Stimulated activated CD8-positive, alpha-beta memory T cell treated with anti-CD3 and anti-CD28 coated beads, Interleukin-7, amount 100 ng/mL, for 1 hour (primary cell): ENCODE measurements at regions not wholly inside any gene's neighbourhood (a gene's known extent, or its start where the extent isn't known, plus 50 kb on each side); places are given as distances from the start of the nearest gene placed in this dataset.
"Not testable (repeated sequence)": the region's sequence is repeated elsewhere in the genome, so short reads cannot be mapped to it uniquely, and the experiment has no call there.

Source experiments
- DNase-seq, 2 donors: peaks; one replicate each; pipeline ENCODE4 v3.0.0-alpha.2; 2020; ENCODE audit warnings: low read depth in 2 of 2

DNA sequence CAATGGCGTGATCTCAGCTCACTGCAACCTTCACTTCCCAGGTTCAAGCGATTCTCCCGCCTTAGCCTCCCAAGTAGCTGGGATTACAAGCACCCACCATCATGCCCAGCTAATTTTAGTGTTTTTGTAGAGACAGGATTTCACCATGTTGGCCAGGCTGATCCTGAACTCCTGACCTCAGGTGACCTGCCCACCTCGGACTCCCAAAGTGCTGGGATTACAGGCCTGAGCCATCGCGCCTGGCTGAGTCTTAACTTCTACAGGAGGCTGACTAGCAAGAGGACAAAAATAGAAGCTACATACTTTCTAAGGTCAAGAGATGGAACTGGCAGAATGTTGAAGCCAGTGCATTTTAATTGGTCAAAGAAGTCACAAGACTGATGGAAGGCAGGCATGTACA, 2296.2 kb upstream of the RAG2 start:
- DNase-seq = not testable (repeated sequence)

DNA sequence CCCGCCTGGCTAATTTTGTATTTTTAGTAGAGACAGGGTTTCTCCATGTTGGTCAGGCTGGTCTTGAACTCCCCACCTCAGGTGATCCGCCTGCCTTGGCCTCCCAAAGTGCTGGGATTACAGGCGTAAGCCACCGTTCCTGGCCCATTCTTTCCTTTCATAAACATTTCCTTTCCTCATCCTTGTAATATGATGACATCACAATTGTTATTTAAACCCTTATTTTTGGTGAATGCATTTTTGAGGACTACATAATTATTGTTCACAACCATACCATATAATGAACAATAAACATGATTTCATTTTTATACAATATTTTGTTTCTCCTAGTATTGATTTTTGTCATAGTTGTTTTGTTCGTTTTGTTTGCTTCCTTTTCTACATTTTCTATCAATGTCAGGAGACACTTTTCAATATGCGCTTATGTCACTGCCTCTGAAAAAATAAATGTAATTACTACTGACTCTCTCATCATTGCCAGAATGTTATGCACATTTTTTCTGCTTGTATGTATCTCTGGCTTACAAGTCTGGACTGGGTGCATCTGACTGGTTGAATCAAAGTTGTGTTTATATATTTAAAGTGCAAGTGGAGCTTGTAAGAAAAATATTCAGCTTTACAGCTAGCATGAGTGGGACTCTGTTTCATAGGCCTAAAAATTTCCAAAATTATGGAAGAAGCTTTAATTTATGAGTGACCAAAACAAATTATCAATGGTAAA, 2286.3 kb upstream of the RAG2 start:
- DNase-seq = no peak

DNA sequence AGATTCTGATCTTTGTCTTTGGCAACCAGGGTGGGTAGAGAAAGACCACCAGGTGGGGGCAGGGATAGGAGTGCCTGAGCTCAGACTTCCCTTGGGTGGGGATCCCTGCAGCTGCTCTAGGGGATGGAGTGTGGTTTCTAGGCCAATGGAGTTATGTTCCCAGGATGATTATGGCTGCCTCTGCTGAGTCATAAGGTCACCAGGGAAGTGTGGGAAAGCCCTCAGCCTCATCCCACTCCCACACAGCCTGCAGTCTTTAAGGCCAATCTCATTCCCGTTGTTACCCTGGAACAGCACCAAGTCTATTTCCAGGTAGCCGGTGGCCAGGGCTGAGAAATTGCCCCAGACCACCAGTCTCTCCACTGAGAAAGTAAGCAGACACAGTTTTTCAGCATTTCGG, 2269.3 kb upstream of the RAG2 start:
- no peak for DNase-seq

DNA sequence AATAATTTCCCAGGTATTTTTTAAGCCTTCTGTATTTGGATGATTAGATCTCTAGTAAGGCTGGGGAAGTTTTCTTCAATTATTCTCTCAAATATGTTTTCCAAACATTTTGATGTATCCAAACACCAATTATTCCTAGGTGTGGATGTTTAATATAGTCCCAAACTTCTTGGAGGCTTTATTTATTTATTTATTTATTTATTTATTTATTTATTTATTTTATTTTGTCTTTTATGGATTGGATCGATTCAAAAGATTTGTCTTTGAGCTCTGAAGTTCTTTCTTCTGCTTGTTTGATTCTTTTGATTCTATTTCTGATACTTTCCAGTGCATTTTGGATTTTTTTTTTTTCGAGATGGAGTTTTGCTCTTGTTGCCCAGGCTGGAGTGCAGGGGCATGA, 2267.9 kb upstream of the RAG2 start:
- DNase-seq = no peak

DNA sequence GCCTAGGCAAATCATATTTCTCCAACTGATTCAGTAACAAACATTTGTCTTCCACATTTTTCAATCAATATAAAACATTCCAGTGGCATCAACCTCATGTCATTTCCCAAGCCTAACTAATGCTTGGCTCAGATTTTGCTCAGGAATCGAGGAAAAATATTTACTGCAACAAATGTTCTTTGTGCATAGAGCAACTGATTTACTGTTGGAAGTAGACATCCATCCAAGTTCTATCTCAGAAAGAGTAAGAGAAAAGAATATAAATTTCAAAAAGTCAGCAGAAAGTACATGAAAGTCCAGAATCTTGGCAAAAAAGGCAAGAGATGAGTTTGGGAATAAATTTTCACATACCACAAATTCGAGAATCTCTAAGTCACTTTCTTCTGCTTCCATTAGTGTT, 2245.0 kb upstream of the RAG2 start:
- no peak for DNase-seq

DNA sequence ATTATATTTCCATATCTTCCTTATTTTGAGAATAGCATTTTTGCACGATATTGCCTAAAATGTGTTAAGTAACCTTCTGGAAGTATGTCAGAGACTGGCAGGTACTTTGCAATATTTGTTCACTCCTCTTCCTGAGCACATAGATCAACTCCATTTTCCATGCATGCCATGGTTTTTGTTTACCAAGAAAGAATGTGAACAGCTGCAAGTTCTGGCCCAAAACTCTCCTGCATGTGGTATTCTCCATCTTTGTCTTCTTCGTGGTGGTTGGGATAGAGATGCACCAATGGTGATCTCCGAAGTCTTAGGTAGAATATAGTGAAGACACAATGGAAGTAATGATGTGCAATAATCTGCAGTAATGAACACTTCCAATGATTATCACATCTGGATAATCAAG, 2241.0 kb upstream of the RAG2 start:
- no peak for DNase-seq

DNA sequence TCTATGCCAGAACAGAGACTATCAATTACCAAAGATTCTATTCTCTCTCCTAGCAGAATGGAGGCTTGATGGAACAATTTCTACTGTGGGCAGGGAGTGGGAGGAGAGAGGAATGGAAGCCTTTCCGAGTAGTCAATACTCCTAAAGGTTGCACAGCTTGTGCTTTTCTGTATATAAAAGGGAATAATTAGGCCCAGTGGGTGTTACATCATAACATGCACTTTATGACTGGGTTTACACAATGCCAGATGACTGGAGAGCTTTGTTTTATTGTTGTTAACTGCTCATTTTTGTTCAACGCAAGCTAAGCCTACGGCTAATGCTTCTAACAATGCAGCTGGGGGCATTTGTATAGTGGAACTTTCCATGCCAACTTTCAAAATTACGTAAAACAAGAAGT, 2237.9 kb upstream of the RAG2 start:
- DNase-seq = no peak

DNA sequence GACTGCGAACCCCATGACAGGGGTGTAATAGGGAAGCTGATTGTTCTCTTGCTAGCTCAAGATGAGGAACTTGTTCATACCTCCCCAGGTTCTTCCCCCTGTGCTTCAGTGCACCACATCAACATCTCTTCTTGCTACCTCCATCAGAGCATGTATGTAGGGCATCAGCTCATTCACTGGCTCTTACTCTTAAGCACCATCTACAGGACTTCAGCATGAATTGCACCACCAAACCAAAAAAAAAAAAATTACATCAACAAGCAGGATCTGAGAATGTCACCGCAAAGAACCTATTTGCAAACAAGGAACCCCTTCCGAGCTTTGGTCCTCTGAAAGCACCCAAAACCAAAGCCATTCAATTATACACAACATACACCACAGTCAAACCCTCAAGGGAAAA, 2226.5 kb upstream of the RAG2 start:
- no peak for DNase-seq

DNA sequence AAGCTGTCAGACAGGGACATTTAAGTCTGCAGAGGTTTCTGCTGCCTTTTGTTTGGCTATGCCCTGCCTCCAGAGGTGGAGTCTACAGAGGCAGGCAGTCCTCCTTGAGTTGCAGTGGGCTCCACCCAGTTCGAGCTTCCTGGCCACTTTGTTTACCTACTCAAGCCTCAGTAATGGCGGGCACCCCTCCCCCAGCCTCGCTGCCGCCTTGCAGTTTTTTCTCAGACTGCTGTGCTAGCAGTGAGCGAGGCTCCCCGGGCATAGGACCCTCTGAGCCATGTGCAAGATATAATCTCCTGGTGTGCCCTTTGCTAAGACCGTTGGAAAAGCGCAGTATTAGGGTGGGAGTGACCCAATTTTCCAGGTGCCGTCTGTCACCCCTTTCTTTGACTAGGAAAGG, 2223.8 kb upstream of the RAG2 start:
- DNase-seq = not testable (repeated sequence)

DNA sequence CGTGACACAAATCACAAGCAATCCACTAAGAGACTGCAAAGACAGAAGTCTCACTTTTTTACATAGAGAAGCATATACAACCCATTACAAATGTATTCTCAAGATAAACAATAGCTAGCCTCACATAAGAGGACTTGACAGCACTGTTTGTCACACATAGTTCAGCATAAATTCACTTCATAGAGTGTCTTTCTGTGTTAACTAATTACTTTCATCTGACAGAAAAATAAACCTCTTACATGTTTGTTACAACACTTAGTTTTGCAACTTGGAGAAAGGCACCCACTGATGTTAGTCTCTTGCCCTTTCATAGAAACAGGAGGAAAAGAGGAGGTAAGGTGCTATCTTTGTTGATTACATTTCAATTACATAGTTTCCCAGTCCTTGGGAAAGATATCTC, 2221.9 kb upstream of the RAG2 start:
- no peak for DNase-seq

DNA sequence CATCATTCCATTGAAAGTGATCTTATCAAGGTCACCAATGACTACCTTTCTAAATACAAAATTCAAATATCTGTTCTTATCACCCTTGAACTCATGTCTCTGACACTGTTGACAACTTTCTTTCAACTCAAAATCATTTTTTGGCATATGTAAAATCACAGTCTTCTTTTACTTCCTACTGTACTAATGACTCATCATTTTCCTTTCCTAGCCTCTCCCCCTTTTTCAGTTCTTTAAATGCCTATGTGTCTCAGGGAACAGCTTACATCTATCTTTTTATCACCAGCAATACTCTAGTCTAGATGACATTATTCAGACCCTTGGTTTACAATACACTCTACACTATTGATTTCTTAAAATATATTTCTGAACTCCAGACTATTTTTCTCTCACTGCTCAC, 2220.7 kb upstream of the RAG2 start:
- DNase-seq = no peak

DNA sequence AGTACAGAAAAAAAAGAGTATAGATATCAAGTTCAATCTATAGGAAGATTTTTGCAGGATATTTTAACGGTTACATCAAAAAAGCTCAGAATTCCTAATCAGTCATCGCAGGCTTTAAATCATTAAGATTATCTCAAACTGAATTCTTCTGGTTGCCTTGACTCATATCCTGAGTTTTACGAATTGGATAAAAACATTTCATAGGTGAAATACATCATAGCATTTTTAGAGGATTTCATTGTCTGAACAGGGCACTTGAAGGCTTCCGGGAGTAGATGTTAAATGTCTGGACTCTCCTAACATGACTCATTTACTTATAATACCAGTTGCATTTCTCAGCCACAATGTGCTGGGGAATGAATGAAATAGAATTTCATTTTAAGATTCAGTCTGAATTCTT, 2216.6 kb upstream of the RAG2 start:
- DNase-seq = no peak

DNA sequence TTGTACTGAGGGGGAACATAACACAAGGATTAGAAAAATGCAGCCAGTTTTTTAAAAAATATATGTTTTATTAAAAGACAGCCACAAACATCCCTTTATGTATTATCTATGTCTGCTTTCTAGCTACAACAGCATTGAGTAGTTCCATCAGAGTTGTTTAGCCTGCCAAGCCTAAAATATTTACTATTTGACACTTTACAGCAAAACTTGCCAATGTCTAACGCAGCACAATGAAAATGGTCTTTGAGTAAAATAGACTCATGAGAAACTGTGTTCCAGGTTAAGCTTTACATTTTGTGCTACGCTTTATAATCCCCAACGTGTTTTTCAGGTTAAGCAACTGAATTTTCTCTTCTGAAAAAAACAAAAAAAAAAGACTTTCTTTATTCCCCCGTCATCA, 2211.5 kb upstream of the RAG2 start:
- no peak for DNase-seq

DNA sequence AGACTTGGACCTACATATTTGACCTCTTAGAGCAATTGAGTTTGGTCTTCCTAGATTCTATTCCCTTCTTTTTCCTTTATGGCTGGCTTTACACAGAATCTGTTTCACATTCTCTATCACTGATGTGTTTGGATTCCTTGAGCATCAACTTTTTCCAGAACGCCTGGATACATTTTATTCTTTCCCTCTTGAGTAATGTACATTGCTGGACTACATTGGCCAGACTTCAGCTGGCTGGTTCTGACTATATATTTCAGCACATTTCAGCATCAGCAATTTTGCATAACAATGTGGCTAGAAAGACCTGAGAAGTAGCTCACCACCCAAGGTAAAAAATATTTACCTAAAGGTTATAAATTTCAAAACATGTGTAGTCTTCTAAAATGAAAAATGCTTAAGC, 2198.2 kb upstream of the RAG2 start:
- DNase-seq = no peak

DNA sequence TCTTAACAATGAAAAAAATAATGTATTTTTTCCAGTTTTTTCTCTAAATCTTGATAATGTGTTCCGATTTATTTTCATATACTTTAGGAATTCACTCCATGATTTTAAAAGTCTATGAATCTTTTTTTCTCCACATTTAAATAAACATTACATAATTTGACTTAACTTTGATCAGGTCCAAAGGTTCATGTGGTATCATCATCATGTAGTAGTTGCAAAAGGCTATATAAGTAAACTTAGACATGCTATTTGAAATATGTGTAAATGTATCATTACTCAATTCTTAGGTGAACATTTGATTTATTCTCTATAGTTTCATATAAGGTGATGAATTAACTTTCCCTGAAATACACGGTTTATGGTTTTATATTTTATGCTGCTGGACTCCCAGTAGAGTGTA, 2197.0 kb upstream of the RAG2 start:
- DNase-seq = no peak

DNA sequence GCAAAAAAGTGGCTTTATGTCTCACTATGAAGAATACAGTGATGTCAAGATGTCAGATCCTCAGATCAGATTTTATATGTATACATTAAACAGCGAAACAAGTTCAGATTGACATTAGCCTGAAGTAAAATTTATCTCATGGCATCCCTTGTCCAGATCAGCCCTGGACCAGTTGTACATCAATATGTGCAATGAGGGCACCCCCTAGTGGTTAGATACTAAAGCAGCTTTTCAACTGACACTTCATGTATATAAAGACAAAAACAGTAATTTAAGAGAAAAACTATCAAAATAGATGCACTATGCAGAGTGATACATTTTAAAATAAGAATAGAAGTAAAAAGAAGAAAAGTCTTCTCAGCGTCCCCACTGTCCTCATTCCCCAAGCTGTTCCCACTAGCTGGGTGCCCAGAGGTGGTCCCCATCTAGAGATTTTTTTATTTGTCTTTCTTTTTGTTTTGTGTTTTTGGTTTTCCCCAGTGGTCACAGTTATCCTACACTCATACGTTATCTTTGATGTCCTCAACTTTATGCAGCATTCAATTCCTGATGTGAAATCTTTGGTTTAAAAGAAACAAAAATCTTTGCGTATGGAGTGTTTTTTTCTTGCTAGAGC, 2193.4 kb upstream of the RAG2 start:
- no peak for DNase-seq

DNA sequence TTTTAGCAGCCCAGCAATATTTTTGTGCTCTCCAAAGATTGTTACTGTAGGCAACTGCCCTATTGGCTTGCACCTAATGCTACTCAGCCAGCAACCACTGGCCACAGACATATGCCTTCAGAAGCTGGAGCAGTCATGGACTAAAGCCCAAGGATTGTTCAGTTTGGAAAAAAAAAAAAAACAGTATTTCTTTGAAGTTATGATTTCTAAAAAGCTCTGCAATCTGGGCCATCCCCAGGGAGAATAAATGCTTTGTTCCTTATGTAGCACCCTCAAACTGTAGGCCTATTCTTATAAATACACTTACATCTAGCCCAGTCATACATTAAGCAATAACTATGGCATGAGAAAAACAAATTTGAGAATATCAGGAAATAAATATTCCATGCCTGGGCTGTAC, 2190.5 kb upstream of the RAG2 start:
- no peak for DNase-seq

DNA sequence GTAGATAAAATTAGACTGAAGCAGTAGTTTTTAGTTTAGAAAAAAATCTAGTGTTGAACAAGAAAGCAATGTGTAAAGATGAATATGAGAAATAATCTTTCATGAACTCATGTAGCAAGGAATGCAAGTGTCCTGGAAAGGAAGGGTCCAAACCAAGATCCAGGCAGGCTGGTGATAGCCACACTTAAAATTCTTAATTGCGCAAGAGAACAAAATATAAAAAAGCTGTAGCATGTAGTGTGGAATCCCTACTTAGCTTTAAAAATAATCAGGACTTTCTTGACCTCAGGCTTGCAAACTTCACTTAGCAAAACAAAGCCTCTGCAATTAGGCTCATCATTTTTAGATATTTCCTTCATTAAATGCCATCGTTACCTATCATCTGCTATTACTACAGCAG, 2186.1 kb upstream of the RAG2 start:
- no peak for DNase-seq

DNA sequence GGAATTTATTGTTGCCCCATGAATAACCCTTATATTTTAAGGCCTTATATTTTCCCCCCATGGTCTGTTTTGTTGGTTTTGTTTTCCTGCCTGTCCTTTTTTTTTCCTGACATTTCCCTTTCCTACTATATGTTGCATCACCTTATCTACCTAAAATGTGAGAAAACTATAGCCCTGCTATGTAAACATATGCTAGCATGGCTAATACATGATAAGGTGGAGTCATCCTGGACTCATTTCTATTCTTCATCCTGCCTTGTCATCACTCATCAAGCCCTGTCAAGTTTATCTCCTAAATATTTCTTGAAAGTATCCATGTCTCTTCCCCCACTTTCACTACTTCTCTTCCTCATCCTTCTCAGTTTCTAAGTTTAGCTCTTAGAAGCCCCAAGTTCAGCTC, 2168.8 kb upstream of the RAG2 start:
- DNase-seq = no peak

DNA sequence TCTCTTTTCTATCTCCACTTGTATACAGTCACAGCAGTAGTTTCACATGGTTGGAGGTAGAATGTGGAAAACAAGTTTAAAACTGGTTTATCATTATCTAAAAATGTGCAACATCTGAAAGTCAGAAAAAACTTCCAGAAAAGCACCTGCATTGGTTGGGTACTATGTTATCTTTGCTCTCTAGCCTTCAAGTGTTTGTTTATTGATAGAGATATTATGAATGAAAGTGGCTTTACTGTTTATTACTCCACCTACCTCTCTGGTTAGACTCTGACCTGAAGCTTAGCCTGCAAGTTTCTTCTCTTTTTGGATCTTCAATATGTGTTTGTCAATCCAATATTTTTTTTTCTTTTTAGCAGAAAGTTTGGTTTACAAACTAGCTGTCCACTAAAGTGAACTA, 2161.4 kb upstream of the RAG2 start:
- DNase-seq = no peak

DNA sequence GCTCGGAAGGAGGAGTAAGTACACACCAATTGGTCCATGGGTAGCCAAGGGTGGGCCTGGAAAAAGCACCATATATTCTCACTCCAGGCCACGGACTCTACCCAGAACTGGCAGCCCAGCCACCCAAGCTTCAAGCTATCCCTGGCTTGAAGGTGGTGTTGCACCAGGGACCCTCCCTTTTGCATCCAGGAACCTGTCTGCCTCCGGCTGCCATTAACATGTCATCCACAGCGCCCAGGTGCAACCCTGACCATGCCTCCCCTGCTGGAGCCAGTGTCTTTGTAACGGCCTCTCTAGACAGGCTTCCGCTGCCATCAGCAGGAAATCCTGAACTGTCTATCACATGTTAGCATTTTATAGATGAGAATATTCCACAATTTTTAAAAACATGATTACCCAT, 2158.5 kb upstream of the RAG2 start:
- no peak for DNase-seq

DNA sequence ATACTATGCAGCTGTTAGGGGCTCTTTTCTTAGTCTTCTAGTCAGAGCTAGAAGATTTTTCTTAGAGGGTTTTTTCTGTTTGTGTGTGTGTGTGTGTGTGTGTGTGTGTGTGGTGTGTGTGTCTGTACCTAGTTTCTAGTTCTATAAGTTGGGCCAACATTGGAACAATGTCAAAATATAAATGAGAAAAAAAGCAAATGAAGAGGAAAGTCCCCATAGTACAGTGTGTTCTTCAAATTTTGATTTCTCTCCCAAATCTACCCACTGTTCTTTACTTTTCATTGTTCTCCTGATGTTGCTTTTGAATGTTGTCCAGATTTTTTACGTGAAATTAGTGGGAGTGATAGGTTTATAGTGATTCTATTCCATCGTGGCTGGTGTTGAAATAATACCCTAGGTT, 2153.4 kb upstream of the RAG2 start:
- DNase-seq = no peak

DNA sequence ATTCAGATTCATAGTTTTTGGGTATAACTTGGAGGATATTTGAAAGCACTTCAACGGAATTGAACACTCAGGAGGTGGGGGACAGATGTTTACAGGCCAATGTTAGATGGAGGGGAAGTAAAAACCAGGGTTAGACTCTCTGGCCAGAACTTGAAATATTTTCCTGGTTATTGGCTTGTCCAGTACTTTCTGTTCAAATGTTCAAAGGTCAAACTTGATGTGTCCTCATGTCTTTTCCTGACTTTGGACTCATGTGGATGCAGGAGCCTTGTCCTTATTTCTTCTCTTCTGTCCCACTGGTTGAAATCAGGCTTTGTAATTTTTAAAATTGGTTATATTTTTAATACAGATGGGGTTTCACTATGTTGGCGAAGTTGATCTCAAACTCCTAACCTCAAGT, 2148.5 kb upstream of the RAG2 start:
- DNase-seq = not testable (repeated sequence)

DNA sequence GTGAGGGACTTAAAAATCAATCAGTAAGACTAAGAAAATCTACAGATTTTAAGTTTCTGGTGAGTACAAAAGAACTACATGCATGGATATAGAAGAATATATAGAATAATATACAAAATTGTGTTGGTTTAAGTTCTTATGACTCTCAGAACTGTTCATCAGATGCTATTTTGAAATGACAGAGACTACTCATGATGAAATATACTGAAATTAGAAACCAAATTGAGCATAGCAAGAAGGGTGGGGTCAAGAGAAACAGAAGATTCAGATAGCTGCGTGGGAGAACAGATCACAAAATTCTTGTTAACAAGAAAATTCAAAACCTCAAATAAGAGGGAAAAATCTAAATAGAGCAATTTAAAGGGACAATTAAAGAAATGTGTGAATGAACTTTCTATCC, 2125.3 kb upstream of the RAG2 start:
- DNase-seq = no peak
